Tibial nerve (tissue), 4 donors: ENCODE measurements at regions not wholly inside any gene's neighbourhood (a gene's known extent, or its start where the extent isn't known, plus 50 kb on each side); places are given as distances from the start of the nearest gene placed in this dataset. TPM values are rescaled to one million over a fixed set of nuclear protein-coding genes. Genes with fewer than 3 reads are reported as not detected.

ENCODE experiments used
- DNase-seq, 2 donors: peaks; one replicate each; pipeline ENCODE4 v3.0.0-alpha.2; 2019; ENCODE audit warnings: low spot score in 2 of 2
- H3K27ac ChIP-seq, 4 donors: fragments of 200-600 bp; sonication (generic) in 3 of 4; one replicate each; pipeline ENCODE4 v1.5.1; 2017 to 2019; ENCODE audit warnings: mild to moderate bottlenecking in 1 of 4
- H3K27me3 ChIP-seq, 2 donors: fragments of 200-600 bp; sonication (generic) in 1 of 2; one replicate each; pipeline versions ENCODE4 v1.5.1 to v1.6.0; 2017 to 2019
- H3K36me3 ChIP-seq, 3 donors: fragments of 200-600 bp; sonication (generic); one replicate each; pipeline ENCODE4 v1.5.1; 2018 to 2019
- H3K4me1 ChIP-seq, 4 donors: fragments of 200-600 bp; sonication (generic) in 3 of 4; one replicate each; pipeline ENCODE4 v1.5.1; 2017 to 2019
- H3K4me3 ChIP-seq, 4 donors: fragments of 200-600 bp; sonication (generic) in 3 of 4; one replicate each; pipeline ENCODE4 v1.5.1; 2017 to 2019; ENCODE audit warnings: mild to moderate bottlenecking in 1 of 4, moderate library complexity in 1 of 4
- H3K9me3 ChIP-seq, 4 donors: fragments of 200-600 bp; sonication (generic) in 3 of 4; one replicate each; pipeline ENCODE4 v1.5.1; 2017 to 2019
- CTCF ChIP-seq, 5 experiments: fragments of 200-600 bp in 3 of 5; fragments of 450-650 bp in 2 of 5; sonication (generic) in 3 of 5; IDR thresholded peaks; one replicate each; pipeline ENCODE4 v1.5.1; 2016 to 2019; ENCODE audit warnings: antibody characterized with exemption in 5 of 5, mild to moderate bottlenecking in 3 of 5, moderate library complexity in 2 of 5
- EP300 ChIP-seq, 2 donors: sonication (generic); formaldehyde crosslinking; IDR thresholded peaks; one replicate each; pipeline ENCODE4 v1.6.1; 2017; ENCODE audit warnings: antibody characterized with exemption in 2 of 2, mild to moderate bottlenecking in 1 of 2
- POLR2A ChIP-seq, 2 donors: fragments of 450-650 bp; IDR thresholded peaks; one replicate each; pipeline ENCODE4 v1.6.1; 2017; ENCODE audit warnings: antibody characterized with exemption in 2 of 2, mild to moderate bottlenecking in 2 of 2, moderate library complexity in 2 of 2
- WGBS, 2 donors: methylation state at CpG; one replicate each; pipeline ENCODE4 v1.1.5; 2018; 5-methylcytosine and 5-hydroxymethylcytosine counted together
- small RNA-seq: library from RNA; depleted of rRNA; stranded (forward); fragments of <200 nt; gene quantifications from one replicate; pipeline ENCODE3, GENCODE V24; 2016

DNA sequence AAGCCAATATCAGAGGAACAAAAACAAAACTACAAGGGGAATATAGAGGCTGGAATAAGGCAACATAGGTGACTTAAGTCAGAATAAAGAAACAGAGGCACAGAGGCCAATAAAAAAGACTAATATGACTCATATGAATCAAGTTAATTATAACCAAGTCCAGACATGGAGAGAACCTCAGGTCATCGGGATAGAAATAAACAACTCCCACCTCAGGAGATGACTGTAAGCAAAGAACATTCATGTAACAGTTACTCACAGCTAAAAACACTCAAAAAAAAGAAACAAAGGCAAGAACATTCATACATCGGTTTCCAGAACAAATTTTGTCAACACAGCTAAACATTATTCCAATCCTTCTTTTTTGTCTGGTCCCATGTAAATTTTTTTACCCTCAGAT, 60.3 kb upstream of the RXFP1 start:
- WGBS, 2 donors = 74 to 77% methylated on average over 2 of the region's 2 CpGs
- no peak for DNase-seq
- Histone ChIP-seq H3K36me3 (no peaks in the 10 kb centered on the region), H3K9me3 (no peaks in the 10 kb centered on the region), H3K4me1 (no peaks in the 10 kb centered on the region), H3K27ac (no peak overlapping the region), H3K4me3 (no peak overlapping the region), H3K27me3 (no peaks in the 10 kb centered on the region)
- TF ChIP-seq EP300 (IDR thresholded peaks at IDR 0.05) (no peak), POLR2A (IDR thresholded peaks at IDR 0.05) (no peak), CTCF (IDR thresholded peaks at IDR 0.05) (no peak)

DNA sequence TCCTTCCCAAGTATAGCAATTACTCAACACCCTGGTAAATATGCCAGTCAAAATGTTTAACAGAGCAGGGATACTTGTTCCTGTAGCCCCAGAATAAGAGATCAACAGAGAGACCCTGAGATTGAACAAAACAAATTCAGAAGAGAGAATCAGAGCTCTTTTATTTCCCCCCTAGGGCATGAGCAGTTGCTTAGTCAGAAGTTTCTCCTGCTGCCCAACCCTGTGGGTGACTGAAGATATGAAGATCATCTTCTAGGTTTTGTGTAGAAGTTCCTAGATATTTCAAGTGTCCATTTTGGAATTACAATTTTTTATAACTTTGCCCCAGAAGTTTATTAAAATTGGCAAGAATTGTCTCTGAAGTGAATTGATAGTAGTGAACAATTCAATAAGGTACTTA, 59.1 kb upstream of the RXFP1 start:
- H3K4me1 ChIP-seq = no peaks in the 10 kb centered on the region
- H3K9me3 ChIP-seq = no peaks in the 10 kb centered on the region
- no peaks in the 10 kb centered on the region for H3K36me3 ChIP-seq
- no peak overlapping the region for H3K4me3 ChIP-seq
- DNase-seq = no peak
- H3K27ac ChIP-seq = no peak overlapping the region
- no peaks in the 10 kb centered on the region for H3K27me3 ChIP-seq
- no peak for TF ChIP-seq EP300 (IDR thresholded peaks at IDR 0.05)
- TF ChIP-seq POLR2A (IDR thresholded peaks at IDR 0.05) = no peak
- TF ChIP-seq CTCF (IDR thresholded peaks at IDR 0.05) = no peak

Small RNAs in the stretch of these regions (small RNA-seq; reads per million reads assigned to genes)
- not detected for gene RNU4-79P
